GM23338 (cell line): ENCODE measurements at regions not wholly inside any gene's neighbourhood (a gene's known extent, or its start where the extent isn't known, plus 50 kb on each side); places are given as distances from the start of the nearest gene placed in this dataset.

Source experiments
- ATAC-seq: fragments of 200-7000 bp; cut with Tn5 transposase; 3 replicates; pipeline ENCODE4 v1.9.1; 2020
- DNase-seq: peaks from one replicate; pipeline ENCODE4 v3.0.0-alpha.2; 2015; ENCODE audit warnings: low spot score
- H2AFZ ChIP-seq: fragments of 200-600 bp; sonication (generic); 2 replicates; pipeline ENCODE4 v1.8.0; 2016; ENCODE audit warnings: antibody characterized with exemption, mild to moderate bottlenecking, moderate library complexity
- H3F3A ChIP-seq: fragments of 200-600 bp; sonication (generic); replicated peaks from 2 replicates; pipeline ENCODE4 v1.8.0; 2017; ENCODE audit warnings: antibody characterized with exemption, mixed run types, low read depth
- H3K27ac ChIP-seq: fragments of 200-600 bp; sonication (generic); 2 replicates; pipeline ENCODE4 v1.6.1; 2016; ENCODE audit warnings: low read depth
- H3K27me3 ChIP-seq: fragments of 200-600 bp; sonication (generic); 2 replicates; pipeline ENCODE4 v1.8.0; 2016; ENCODE audit warnings: mild to moderate bottlenecking, mixed run types, moderate library complexity; ENCODE audit not compliant: insufficient read depth
- H3K36me3 ChIP-seq: fragments of 200-600 bp; sonication (generic); 2 replicates; pipeline ENCODE4 v1.8.0; 2016; ENCODE audit warnings: mild to moderate bottlenecking; ENCODE audit not compliant: insufficient read depth
- H3K4me1 ChIP-seq: fragments of 200-600 bp; sonication (generic); 2 replicates; pipeline ENCODE4 v1.8.0; 2016; ENCODE audit warnings: mild to moderate bottlenecking, moderate library complexity; ENCODE audit not compliant: insufficient read depth
- H3K4me2 ChIP-seq: fragments of 200-600 bp; sonication (generic); 2 replicates; pipeline ENCODE4 v1.7.1; 2017; ENCODE audit warnings: mixed run types
- H3K4me3 ChIP-seq: fragments of 200-600 bp; sonication (generic); 2 replicates; pipeline ENCODE4 v1.6.1; 2016; ENCODE audit warnings: mixed run types
- H3K79me2 ChIP-seq: fragments of 200-600 bp; sonication (generic); replicated peaks from 2 replicates; pipeline ENCODE4 v1.8.0; 2017; ENCODE audit warnings: mild to moderate bottlenecking; ENCODE audit not compliant: insufficient read depth
- H3K9me2 ChIP-seq: fragments of 200-600 bp; sonication (generic); 2 replicates; pipeline ENCODE4 v1.8.0; 2017; ENCODE audit not compliant: insufficient read depth
- H4K20me1 ChIP-seq: fragments of 200-600 bp; sonication (generic); replicated peaks from 2 replicates; pipeline ENCODE4 v1.8.0; 2017; ENCODE audit warnings: mild to moderate bottlenecking; ENCODE audit not compliant: insufficient read depth
- H3K27ac Mint-ChIP-seq: 2 replicates; pipeline ENCODE4 v1.8.0; 2020; ENCODE audit warnings: inconsistent platforms, mild to moderate bottlenecking, moderate library complexity, mixed read lengths
- H3K27me3 Mint-ChIP-seq: 3 replicates; pipeline ENCODE4 v1.8.0; 2022; ENCODE audit warnings: low read depth, mild to moderate bottlenecking, moderate library complexity, mixed read lengths, inconsistent platforms; ENCODE audit not compliant: insufficient read depth, poor library complexity
- H3K36me3 Mint-ChIP-seq: 3 replicates; pipeline ENCODE4 v1.8.0; 2021; ENCODE audit warnings: low read depth, mild to moderate bottlenecking, inconsistent platforms, moderate library complexity, mixed read lengths
- H3K4me1 Mint-ChIP-seq: 3 replicates; pipeline ENCODE4 v1.8.0; 2020; ENCODE audit warnings: mild to moderate bottlenecking, inconsistent platforms, mixed read lengths
- H3K4me3 Mint-ChIP-seq: 3 replicates; pipeline ENCODE4 v1.8.0; 2021; ENCODE audit warnings: moderate library complexity, mild to moderate bottlenecking, inconsistent platforms, mixed read lengths
- H3K9me3 Mint-ChIP-seq: 3 replicates; pipeline ENCODE4 v1.8.0; 2020; ENCODE audit warnings: moderate library complexity, mild to moderate bottlenecking, inconsistent platforms, mixed read lengths
- CTCF ChIP-seq, 2 experiments: fragments of 200-600 bp in 1 of 2; sonication (generic) in 1 of 2; conservative IDR thresholded peaks; 2 replicates each; pipeline versions ENCODE4 v1.5.1 to v1.6.1; 2016 to 2017; ENCODE audit warnings: antibody characterized with exemption in 2 of 2, low read depth in 2 of 2, mild to moderate bottlenecking in 2 of 2, moderate library complexity in 1 of 2
- ETS1 ChIP-seq: IDR thresholded peaks from 2 replicates; pipeline ENCODE4 v1.6.1; 2016; ENCODE audit warnings: antibody characterized with exemption
- EZH2phosphoT487 ChIP-seq: fragments of 200-600 bp; sonication (generic); IDR thresholded peaks from one replicate; pipeline ENCODE4 v1.8.1; 2018; ENCODE audit warnings: antibody characterized with exemption; ENCODE audit not compliant: unreplicated experiment
- POLR2AphosphoS5 ChIP-seq: IDR thresholded peaks from 2 replicates; pipeline ENCODE4 v1.6.1; 2016; ENCODE audit warnings: antibody characterized with exemption, low read depth
- ZNF114 ChIP-seq: fragments of 250-450 bp; sonication (Bioruptor Pico); IDR thresholded peaks from 2 replicates; pipeline ENCODE4 v1.5.0; 2020; ENCODE audit warnings: mild to moderate bottlenecking, moderate library complexity
- ZNF462 ChIP-seq: fragments of 250-450 bp; sonication (Bioruptor Pico); IDR thresholded peaks from 2 replicates; pipeline ENCODE4 v1.5.0; 2020; ENCODE audit warnings: mild to moderate bottlenecking, moderate library complexity

GRCh38 chr1:166233750-166234366 is 67.1 kb upstream of the FAM78B start (continued):
- TF ChIP-seq ZNF462 (CRISPR knock-in tag): no peak

- Histone ChIP-seq H2AFZ (no peak overlapping the region), H3K79me2 (no peaks in the 10 kb centered on the region), H3K36me3 (no peaks in the 10 kb centered on the region), H3K27me3 (no peaks in the 10 kb centered on the region), H3K9me2 (0 out of 2 replicates have a peak, but pooled peaks cover 13% of the 10 kb centered on the region), H3K4me3 (no peak overlapping the region), H3K4me1 (no peaks in the 10 kb centered on the region), H3K27ac (no peak overlapping the region), H3K4me2 (no peak overlapping the region), H3F3A (no peaks in the 10 kb centered on the region), H4K20me1 (no peaks in the 10 kb centered on the region)
- H3K4me3 Mint-ChIP-seq: no peak overlapping the region
- ATAC-seq (no peak), DNase-seq (no peak)
- no peak overlapping the region for H3K27ac Mint-ChIP-seq
- no peaks in the 10 kb centered on the region for H3K27me3 Mint-ChIP-seq
- H3K36me3 Mint-ChIP-seq: no peaks in the 10 kb centered on the region
- no peaks in the 10 kb centered on the region for H3K4me1 Mint-ChIP-seq
- peaks cover 10% of the 10 kb centered on the region; the same call in 2 of the 3 replicates for H3K9me3 Mint-ChIP-seq
- TF ChIP-seq ZNF114 (CRISPR knock-in tag) (no peak), ZNF462 (CRISPR knock-in tag) (no peak), ETS1 (no peak), POLR2AphosphoS5 (no peak), EZH2phosphoT487 (no peak), CTCF (conservative IDR thresholded peaks at IDR 0.05; ENCODE audit: low read depth in 2 of 2) (no peak)
Measured at GRCh38 chr1:166235728-166236127, 68.9 kb upstream of the FAM78B start.
